BJ (cell line): ENCODE measurements at regions not wholly inside any gene's neighbourhood (a gene's known extent, or its start where the extent isn't known, plus 50 kb on each side); places are given as distances from the start of the nearest gene placed in this dataset.

Source experiments
- CTCF ChIA-PET: fragments of 350-600 bp; formaldehyde crosslinking; extraction: SDS; loops from one replicate; lab custom pipeline; 2021; ENCODE audit warnings: antibody characterized with exemption, inconsistent platforms; lab: Yijun Ruan, JAX
- POLR2A ChIA-PET: fragments of 300-600 bp; sonication (Branson Sonifier 250); formaldehyde crosslinking; extraction: SDS; loops from one replicate; lab custom pipeline; 2021; ENCODE audit warnings: antibody characterized with exemption; lab: Charles Lee
- DNase-seq: peaks from one replicate; pipeline ENCODE4 v3.0.0-alpha.2; 2011; ENCODE audit warnings: low read depth
- H3K27me3 ChIP-seq: 2 replicates; pipeline ENCODE4 v1.6.0; 2011; ENCODE audit warnings: low read length; ENCODE audit not compliant: control insufficient read depth, insufficient read depth
- H3K36me3 ChIP-seq: 2 replicates; pipeline ENCODE4 v1.5.1; 2011; ENCODE audit warnings: low read length; ENCODE audit not compliant: control insufficient read depth, insufficient read depth
- H3K4me3 ChIP-seq: 2 replicates; pipeline ENCODE4 v1.5.1; 2011; ENCODE audit warnings: low read depth, mild to moderate bottlenecking, control low read depth, low read length
- TF ChIP-seq, protein P1 (sequence below): IDR thresholded peaks from 2 replicates; pipeline ENCODE4 v1.5.1; 2011; ENCODE audit warnings: low read depth, mild to moderate bottlenecking, control low read depth, inconsistent platforms, low read length, moderate library complexity; ENCODE audit not compliant: insufficient read depth

DNA sequence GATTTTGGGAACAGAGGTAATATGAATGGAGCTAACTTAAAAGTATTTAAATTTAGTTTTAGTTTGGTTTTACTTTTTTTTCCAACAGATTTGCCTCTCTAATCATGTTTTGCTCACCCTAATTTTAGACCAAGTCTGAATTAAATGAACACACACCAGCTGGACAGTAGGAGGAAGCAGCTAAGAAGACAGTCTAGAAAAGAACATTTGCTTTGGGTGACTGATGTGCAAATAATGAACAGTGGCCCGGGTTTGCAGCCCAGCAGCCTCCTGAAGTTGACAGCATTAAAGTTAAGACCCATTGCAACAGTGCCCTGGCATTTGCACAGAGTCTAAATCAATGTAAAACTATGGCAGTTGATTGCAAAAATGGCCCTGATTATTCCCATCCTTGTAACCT, 66.4 kb upstream of the SORL1 start:
- ChIA-PET POLR2A (no interaction called here), CTCF (interaction anchor here (2.1 kb wide), 1 partner anchor 9 kb away, joined by 6 read pairs; no protein-coding TSS in a partner anchor)
- Histone ChIP-seq H3K4me3 (no peak overlapping the region), H3K36me3 (no peaks in the 10 kb centered on the region), H3K27me3 (peaks cover 4% of the 10 kb centered on the region)
- no peak for DNase-seq
- TF ChIP-seq, protein P1, sequence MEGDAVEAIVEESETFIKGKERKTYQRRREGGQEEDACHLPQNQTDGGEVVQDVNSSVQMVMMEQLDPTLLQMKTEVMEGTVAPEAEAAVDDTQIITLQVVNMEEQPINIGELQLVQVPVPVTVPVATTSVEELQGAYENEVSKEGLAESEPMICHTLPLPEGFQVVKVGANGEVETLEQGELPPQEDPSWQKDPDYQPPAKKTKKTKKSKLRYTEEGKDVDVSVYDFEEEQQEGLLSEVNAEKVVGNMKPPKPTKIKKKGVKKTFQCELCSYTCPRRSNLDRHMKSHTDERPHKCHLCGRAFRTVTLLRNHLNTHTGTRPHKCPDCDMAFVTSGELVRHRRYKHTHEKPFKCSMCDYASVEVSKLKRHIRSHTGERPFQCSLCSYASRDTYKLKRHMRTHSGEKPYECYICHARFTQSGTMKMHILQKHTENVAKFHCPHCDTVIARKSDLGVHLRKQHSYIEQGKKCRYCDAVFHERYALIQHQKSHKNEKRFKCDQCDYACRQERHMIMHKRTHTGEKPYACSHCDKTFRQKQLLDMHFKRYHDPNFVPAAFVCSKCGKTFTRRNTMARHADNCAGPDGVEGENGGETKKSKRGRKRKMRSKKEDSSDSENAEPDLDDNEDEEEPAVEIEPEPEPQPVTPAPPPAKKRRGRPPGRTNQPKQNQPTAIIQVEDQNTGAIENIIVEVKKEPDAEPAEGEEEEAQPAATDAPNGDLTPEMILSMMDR = no peak
